HG02973 (cell line): ENCODE measurements at regions not wholly inside any gene's neighbourhood (a gene's known extent, or its start where the extent isn't known, plus 50 kb on each side); places are given as distances from the start of the nearest gene placed in this dataset.
"Not testable (repeated sequence)": the region's sequence is repeated elsewhere in the genome, so short reads cannot be mapped to it uniquely, and the experiment has no call there.

Experiments
- ATAC-seq: cut with Tn5 transposase; IDR thresholded peaks from one replicate; pipeline ENCODE4 v1.9.1; 2021; ENCODE audit warnings: moderate library complexity; ENCODE audit not compliant: unreplicated experiment

- no peak for ATAC-seq
Observed at GRCh38 chr5:8693341-8693844, 824.4 kb downstream of the MTRR start.

- no peak for ATAC-seq
Observed at GRCh38 chr5:8694545-8694944, 825.6 kb downstream of the MTRR start.

GRCh38 chr5:8695902-8696845 lies 827.2 kb downstream of the MTRR start:
- ATAC-seq: no peak

DNA sequence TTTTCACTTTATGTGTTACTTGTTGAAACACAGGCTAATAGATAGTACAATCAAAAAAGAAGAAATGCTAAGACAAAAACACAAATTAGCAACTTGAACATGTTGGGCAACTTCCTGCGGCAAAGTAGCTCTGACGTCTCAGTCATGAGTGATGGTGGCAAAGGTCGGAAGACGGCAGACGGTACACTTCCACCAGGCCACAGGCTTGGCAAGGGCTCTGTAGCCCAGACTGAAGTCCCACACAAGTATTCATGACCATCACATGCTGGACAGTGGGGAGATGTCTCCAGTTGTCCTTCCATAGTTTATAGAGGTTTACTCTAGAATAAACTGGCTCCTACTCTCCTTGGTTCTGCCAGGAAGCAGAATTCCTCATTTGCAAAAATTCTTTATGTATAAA lies 831.3 kb downstream of the MTRR start:
- ATAC-seq: no peak

- no peak for ATAC-seq
Observed at GRCh38 chr5:8700671-8701070, 831.7 kb downstream of the MTRR start.

- ATAC-seq: no peak
Observed at GRCh38 chr5:8701251-8701650, 832.3 kb downstream of the MTRR start.

GRCh38 chr5:8710426-8710930 lies 835.4 kb downstream of the SEMA5A start:
- ATAC-seq: no peak

DNA sequence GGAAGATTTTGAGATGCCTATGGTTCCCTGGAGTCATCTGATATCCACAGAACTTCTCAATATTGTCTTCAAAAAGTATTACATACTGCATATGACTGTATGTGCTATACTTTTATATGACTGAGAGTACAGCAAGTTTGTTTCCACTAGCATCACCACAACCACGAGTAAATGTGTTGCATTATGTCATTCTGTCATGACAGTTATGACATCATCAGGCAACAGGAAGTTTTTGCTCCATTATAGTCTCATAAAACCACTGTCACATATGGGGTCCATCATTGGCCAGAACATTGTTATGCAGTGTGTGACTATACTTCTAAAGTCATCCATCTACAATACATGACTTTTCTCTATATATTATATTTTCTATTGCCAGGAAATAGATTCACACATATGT lies 831.7 kb downstream of the SEMA5A start:
- no peak for ATAC-seq

GRCh38 chr5:8714861-8715260 lies 831.0 kb downstream of the SEMA5A start:
- ATAC-seq: no peak

GRCh38 chr5:8719796-8720195 lies 826.1 kb downstream of the SEMA5A start:
- no peak for ATAC-seq

- ATAC-seq: no peak
Observed at GRCh38 chr5:8720506-8720905, 825.4 kb downstream of the SEMA5A start.

GRCh38 chr5:8721536-8721935 lies 824.3 kb downstream of the SEMA5A start:
- no peak for ATAC-seq

- ATAC-seq: no peak
Observed at GRCh38 chr5:8726383-8727036, 819.4 kb downstream of the SEMA5A start.

DNA sequence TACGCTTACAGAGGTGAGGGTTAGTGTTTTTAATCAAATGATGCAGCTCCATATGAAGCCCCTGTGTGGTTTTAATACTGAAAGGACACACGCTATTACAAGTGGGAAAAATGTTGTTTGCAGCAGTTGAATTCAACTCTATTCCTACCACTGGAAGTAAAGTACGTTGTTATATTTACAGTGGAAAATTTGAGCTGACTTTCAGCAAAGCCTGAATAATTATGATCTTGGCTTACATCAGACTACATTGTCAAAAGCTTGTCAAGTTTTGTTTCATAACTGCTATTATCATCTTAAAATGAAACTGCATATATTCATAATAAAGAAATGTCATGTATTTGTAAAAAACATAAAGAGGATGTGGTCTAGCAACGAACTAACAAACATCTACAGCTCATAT lies 818.5 kb downstream of the SEMA5A start:
- ATAC-seq: no peak

- ATAC-seq: no peak
Observed at GRCh38 chr5:8729437-8729836, 816.4 kb downstream of the SEMA5A start.

- ATAC-seq: no peak
Observed at GRCh38 chr5:8730194-8730593, 815.7 kb downstream of the SEMA5A start.

GRCh38 chr5:8731110-8731509 lies 814.8 kb downstream of the SEMA5A start:
- ATAC-seq: not testable (repeated sequence)

DNA sequence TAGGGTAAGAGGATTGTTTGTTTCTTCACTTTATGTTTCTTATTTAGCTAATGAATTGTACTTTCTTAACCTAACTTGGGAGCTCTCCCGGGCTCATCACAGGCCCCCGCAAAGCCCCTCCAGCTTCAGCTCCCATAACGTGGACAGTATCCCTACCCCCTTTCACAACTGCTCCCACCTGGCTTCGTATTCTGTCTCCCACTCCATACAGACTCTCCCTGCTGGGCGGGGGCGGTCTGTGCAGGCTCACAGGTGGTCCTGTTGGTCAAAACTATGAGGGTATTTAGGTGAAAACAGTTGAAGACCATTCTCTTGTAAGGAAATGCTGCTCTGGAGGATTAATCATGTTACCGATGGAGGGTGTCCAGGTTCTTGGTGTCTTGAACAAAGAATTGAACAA lies 805.3 kb downstream of the SEMA5A start:
- no peak for ATAC-seq

DNA sequence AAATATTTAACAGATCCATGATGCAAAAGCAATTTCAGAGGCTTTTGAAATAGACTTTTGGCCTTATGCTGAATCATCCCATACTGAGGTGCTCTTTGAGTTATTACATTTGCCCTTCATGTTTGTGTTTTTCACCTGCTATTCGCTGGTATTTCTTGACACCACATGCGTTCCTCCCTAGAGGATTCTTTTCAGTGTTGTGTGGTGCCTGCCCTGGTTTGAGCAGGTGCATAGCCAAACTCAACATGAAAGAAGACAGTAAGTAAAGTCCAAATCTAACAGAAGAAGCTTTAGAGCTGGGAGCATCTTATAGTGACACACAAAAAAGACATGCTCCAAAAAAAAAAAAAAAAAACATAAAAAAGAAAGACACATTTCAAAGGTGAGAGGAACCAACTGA lies 796.3 kb downstream of the SEMA5A start:
- ATAC-seq: no peak

GRCh38 chr5:8750100-8750499 lies 795.8 kb downstream of the SEMA5A start:
- no peak for ATAC-seq

- no peak for ATAC-seq
Observed at GRCh38 chr5:8751971-8752370, 793.9 kb downstream of the SEMA5A start.

DNA sequence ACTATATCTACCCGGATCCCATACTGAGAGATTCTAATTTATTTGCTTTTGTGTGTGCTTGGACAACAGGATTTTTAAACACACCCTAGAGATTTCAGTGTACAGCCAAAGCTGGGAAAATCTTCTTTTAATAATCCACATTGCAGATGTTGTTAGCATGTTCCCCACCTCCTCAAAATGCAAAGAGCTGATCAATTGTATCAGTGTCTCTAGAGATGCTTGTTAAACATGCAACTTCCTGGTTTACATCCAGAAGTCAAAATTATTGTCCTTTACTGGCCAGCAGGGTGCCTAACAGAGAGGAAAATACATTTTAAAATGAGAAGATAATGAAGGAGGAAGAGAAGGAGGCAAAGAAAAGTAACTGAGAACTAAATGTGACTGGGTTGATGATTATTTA lies 793.3 kb downstream of the SEMA5A start:
- no peak for ATAC-seq
